ENCODE measurements at regions not wholly inside any gene's neighbourhood (a gene's known extent, or its start where the extent isn't known, plus 50 kb on each side); places are given as distances from the start of the nearest gene placed in this dataset.

GRCh38 chr14:26932606-26933005 lies 334.8 kb upstream of the NOVA1 start:
- no peak for DNase-seq

DNA sequence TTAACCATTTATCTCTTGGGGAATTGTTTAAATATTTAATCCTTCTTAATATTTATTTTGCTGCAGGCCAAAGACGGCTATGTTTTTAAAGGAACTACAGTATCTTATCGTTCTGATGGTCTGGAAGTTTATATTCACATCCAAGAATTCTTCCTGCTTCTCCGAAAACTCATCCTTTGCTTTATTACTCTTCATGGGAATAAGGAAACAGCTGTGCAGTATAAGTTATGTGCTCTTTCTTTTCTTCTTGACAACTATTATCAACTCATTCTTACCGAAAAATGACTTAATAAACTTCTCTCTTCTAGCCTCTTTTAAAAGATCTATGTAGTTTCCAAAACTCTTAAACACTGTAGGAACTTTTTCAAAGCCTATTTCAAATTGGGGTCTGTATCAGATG lies 335.6 kb upstream of the NOVA1 start:
- DNase-seq: no peak

DNA sequence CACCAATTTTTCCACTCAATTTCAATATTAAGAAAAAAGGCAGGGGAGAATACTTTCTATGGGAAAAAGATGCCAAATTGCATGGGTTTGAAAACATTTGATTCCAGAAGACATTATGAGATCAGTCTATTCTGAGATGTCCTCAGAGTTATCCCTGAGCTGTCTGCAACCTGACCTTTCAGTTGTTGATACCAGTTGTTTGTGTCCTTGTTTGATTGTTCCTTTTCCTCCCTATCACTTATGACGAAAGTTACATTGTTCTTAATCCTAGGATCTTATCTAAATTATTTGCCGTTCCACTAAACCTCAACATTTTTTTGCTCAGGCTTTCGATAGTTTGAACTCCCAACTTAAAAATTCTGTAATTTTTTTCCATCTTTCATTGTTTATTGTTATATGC lies 336.3 kb upstream of the NOVA1 start:
- no peak for DNase-seq

GRCh38 chr14:26935733-26936132 lies 337.9 kb upstream of the NOVA1 start:
- no peak for DNase-seq

DNA sequence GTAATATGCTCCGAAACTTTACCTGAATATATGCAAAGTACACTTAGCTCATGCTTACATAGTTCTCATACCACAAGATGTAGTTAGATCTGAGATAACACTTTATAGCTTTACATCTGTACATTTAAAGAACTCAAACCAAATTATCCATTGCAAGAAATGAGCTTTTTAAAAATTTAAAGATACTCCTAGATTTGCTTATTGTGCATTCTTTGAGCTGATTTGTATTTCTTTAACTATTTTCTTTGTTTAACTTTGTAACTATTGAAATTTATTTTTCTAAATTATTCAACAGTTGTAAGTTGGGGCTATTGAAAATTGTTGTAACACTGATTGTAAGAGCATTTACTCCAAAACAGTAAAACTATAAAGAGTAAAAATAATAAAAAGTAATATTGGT lies 340.2 kb upstream of the NOVA1 start:
- no peak for DNase-seq

GRCh38 chr14:26939755-26940154 lies 341.9 kb upstream of the NOVA1 start:
- DNase-seq: no peak

- no peak for DNase-seq
Measured at GRCh38 chr14:26941521-26941920, 343.7 kb upstream of the NOVA1 start.

- no peak for DNase-seq
Measured at GRCh38 chr14:26947265-26947664, 349.4 kb upstream of the NOVA1 start.

DNA sequence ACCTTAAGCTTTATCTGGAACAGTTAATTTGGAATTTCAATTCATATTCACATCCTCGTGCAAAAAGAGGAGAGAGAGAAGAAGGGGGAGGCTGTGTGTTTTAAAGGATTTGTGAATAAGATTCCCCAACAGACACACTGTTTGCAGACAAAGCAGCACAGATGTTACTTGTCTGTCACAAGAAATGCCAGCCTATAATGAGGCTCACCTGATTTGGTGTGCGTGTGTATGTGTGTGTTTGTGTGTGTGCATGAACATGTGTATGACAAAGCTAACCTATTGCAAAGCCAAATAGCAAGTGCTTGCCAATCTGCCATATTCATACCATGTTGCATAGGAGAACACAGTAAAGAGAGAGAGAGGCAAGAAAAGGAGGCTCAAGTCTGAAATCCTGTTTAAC lies 361.6 kb upstream of the NOVA1 start:
- DNase-seq: no peak

- no peak for DNase-seq
Measured at GRCh38 chr14:26959972-26960660, 362.3 kb upstream of the NOVA1 start.

DNA sequence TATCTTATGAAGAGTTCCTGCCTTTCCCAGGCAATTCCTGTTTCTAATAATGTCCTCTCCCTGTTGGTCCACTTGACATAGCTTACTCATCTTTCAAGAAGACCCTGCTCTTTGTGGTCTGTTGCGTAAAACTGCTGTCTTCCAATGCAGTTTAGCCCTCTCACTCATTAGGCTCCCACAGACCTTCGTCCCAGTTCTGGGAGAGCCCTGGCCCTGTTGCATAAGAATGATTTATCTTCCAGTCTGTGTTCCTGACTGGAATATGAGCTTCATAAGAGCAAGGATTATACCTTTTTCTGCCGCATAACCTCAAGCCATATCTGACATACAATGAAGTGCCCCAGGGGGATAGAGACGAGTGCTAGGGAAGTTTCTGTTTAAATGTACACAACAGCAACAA lies 365.9 kb upstream of the NOVA1 start:
- no peak for DNase-seq

- no peak for DNase-seq
Measured at GRCh38 chr14:26965490-26965889, 367.7 kb upstream of the NOVA1 start.

DNA sequence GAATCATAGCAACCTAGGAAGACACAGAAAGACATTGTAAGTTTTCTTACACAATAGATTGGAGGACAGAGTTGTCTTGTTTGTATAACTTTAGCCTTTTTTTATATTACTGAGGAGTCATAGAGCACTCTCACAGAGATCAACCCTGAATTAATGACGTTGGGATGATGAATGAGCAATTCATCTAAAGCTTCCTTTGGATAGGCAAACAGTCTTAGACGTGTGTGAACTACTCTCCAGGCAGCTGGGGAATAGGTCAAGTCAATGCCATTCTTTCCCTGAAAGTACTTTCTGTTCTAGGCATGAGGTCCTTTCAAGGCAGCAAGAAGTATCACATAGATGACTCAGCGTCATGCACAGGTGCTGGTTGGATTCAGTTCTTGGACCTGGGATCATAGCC lies 369.1 kb upstream of the NOVA1 start:
- DNase-seq: no peak

DNA sequence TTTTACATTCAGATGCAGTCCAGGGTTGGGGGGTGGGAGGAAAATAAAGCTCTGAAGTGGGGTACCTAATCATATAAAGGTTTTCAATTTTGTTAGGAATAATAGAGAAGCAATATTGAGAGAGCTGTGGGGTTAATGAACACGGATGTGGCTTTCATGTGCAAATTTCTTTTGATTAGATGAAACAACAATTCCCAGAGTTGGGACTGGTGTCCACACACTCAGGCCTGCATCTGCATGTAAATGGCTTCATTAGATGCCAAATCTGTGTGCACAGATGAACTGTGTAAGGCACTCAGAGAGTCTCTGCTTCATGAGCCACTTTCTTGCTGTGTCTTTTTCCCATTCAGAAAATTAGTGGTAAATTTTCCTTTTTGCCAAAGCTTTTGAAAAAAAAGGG lies 377.1 kb upstream of the NOVA1 start:
- no peak for DNase-seq

DNA sequence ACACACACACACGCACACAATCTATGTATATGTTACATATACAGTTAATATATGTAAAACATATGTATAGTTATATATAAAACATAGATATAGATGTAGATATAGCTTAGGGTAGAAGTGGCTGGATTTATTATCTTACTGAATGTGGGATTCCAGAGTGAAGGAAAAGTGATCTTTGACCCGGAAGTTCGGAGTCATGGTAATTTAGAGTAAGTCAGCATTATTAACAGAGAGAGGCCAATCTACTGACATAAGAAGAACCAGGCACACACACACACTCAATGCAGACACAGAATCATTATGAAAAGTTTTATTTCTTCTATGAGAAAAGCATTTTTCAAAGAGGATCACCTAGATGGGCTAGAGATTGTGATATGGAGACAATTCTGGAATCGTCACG lies 384.2 kb upstream of the NOVA1 start:
- DNase-seq: no peak

- peak; percentile 70 to 75 for DNase-seq
Measured at GRCh38 chr14:26984311-26985177, 386.7 kb upstream of the NOVA1 start.

DNA sequence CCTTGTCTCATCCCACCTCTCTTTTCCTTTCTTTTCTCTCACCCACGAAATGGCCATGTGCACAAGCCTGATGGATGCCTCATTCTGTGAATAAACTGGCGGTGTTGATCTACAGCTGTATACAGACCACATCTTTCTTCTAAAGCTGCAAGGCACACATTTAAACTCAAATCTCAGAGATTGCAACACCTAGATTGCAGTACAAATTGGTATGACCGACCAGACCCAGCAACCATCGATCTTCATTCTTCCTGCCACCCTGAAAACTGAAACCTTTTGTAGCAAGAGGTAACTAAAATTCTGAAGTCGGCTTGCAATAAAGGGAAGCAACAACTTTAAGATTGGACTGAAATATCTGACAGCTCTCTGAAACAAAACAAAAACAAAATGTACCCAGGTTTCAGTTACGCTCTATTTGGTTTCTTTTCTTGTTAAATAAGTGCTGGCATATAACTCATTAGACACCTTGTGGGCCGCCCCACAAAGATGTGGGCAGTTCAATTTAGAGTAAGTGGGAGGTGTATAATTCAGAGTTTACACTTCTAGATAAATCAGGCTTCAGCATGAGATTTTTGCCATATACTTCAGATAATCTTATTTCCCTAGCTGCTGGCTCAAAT lies 390.0 kb upstream of the NOVA1 start:
- DNase-seq: no peak

DNA sequence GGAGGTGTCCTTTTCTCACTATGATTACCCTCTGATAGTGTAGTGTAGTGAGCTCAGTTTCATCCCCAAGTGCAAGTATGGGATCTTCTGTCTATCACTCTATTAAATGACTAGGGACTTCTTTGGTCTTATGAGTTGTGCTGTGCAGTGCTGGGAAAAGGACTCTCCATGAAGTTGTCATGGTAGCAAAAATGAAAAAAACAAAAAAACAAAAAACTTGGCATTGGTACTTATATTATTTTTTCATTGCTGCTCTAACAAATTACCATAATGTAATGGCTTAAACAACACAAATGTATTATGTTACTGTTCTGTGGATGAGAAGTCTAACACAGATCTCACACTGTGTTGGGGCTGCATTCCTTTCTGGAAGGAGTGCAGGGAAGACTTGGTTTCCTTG lies 393.1 kb upstream of the NOVA1 start:
- no peak for DNase-seq

GRCh38 chr14:26992403-26993115 lies 394.7 kb upstream of the NOVA1 start:
- no peak for DNase-seq

- DNase-seq: no peak
Measured at GRCh38 chr14:26993556-26993955, 395.7 kb upstream of the NOVA1 start.

DNA sequence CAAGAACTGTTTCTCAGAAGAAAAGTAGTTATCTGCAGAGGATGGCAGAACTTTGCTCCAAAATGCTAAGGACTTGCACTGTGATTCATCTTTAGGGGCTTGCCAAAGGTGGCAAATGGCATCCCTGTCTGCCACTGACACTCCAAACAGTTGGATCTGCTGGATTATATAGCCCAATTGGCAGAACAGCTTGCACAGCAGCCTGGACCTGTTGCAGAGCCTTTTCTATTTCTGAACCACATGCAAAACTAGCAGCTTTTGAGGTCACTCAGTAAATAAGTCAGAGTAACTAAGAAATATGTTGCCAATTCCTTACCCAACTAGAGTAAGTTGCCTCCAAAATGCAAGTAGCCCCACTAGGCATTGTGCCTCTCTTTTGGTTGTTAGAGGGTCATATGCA lies 397.5 kb upstream of the NOVA1 start:
- DNase-seq: no peak

- DNase-seq: no peak
Measured at GRCh38 chr14:26996246-26996645, 398.4 kb upstream of the NOVA1 start.

DNA sequence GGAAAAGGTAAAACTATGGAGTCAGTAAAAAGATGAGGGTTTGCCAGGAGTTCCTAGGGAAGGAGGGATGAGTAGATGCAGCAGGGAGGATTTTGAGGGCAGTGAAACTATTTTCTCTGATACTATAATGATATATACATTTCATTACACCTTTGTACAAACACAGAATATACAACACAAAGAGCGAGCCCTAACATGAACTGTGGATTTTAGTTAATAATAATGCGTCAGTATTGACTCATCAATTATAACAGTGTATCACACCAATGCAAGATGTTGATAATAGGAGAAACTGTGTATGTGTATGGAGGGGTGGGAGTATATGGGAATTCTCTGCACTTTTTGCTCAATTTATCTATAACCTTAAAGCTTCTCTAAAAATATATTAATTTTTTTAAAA lies 404.3 kb upstream of the NOVA1 start:
- DNase-seq: no peak
